ENCODE measurements at regions not wholly inside any gene's neighbourhood (a gene's known extent, or its start where the extent isn't known, plus 50 kb on each side); places are given as distances from the start of the nearest gene placed in this dataset.
"Not testable (repeated sequence)": the region's sequence is repeated elsewhere in the genome, so short reads cannot be mapped to it uniquely, and the experiment has no call there.

GRCh38 chr5:40134883-40135520 lies 544.7 kb upstream of the PTGER4 start:
- Histone ChIP-seq H3K27me3 (ENCODE audit: control insufficient read depth, insufficient read depth, low read length) (no peaks in the 10 kb centered on the region), H3K4me3 (ENCODE audit: low read depth, low read length) (no peak overlapping the region), H3K36me3 (ENCODE audit: control insufficient read depth, insufficient read depth, low read length) (no peaks in the 10 kb centered on the region)
- no peak for TF ChIP-seq CTCF (IDR thresholded peaks at IDR 0.05; ENCODE audit: insufficient read depth, low read length, poor library complexity, severe bottlenecking)
- no peak for DNase-seq (ENCODE audit: low read depth)

- no peak overlapping the region for H3K4me3 ChIP-seq (ENCODE audit: low read depth, low read length)
- no peak for DNase-seq (ENCODE audit: low read depth)
- no peak for TF ChIP-seq CTCF (IDR thresholded peaks at IDR 0.05; ENCODE audit: insufficient read depth, low read length, poor library complexity, severe bottlenecking)
- H3K27me3 ChIP-seq (ENCODE audit: control insufficient read depth, insufficient read depth, low read length): no peaks in the 10 kb centered on the region
- H3K36me3 ChIP-seq (ENCODE audit: control insufficient read depth, insufficient read depth, low read length): no peaks in the 10 kb centered on the region
Measured at GRCh38 chr5:40124367-40124766, 555.3 kb upstream of the PTGER4 start.

GRCh38 chr5:40121236-40121635 lies 558.5 kb upstream of the PTGER4 start:
- no peak overlapping the region for H3K4me3 ChIP-seq (ENCODE audit: low read depth, low read length)
- TF ChIP-seq CTCF (IDR thresholded peaks at IDR 0.05; ENCODE audit: insufficient read depth, low read length, poor library complexity, severe bottlenecking): no peak
- no peaks in the 10 kb centered on the region for H3K27me3 ChIP-seq (ENCODE audit: control insufficient read depth, insufficient read depth, low read length)
- DNase-seq (ENCODE audit: low read depth): no peak
- no peaks in the 10 kb centered on the region for H3K36me3 ChIP-seq (ENCODE audit: control insufficient read depth, insufficient read depth, low read length)

GRCh38 chr5:40112875-40113274 lies 566.8 kb upstream of the PTGER4 start:
- no peak for TF ChIP-seq CTCF (IDR thresholded peaks at IDR 0.05; ENCODE audit: insufficient read depth, low read length, poor library complexity, severe bottlenecking)
- Histone ChIP-seq H3K36me3 (ENCODE audit: control insufficient read depth, insufficient read depth, low read length) (no peaks in the 10 kb centered on the region), H3K27me3 (ENCODE audit: control insufficient read depth, insufficient read depth, low read length) (no peaks in the 10 kb centered on the region), H3K4me3 (ENCODE audit: low read depth, low read length) (no peak overlapping the region)
- no peak for DNase-seq (ENCODE audit: low read depth)

GRCh38 chr5:40111036-40111435 lies 568.7 kb upstream of the PTGER4 start:
- not testable (repeated sequence) for H3K27me3 ChIP-seq (ENCODE audit: control insufficient read depth, insufficient read depth, low read length); H3K4me3 ChIP-seq (ENCODE audit: low read depth, low read length); H3K36me3 ChIP-seq (ENCODE audit: control insufficient read depth, insufficient read depth, low read length); DNase-seq (ENCODE audit: low read depth)

GRCh38 chr5:40108764-40109390 lies 570.8 kb upstream of the PTGER4 start:
- H3K27me3 ChIP-seq (ENCODE audit: control insufficient read depth, insufficient read depth, low read length); H3K36me3 ChIP-seq (ENCODE audit: control insufficient read depth, insufficient read depth, low read length); H3K4me3 ChIP-seq (ENCODE audit: low read depth, low read length); DNase-seq (ENCODE audit: low read depth): not testable (repeated sequence)

GRCh38 chr5:40107786-40108185 lies 571.9 kb upstream of the PTGER4 start:
- not testable (repeated sequence) for H3K27me3 ChIP-seq (ENCODE audit: control insufficient read depth, insufficient read depth, low read length); H3K4me3 ChIP-seq (ENCODE audit: low read depth, low read length); H3K36me3 ChIP-seq (ENCODE audit: control insufficient read depth, insufficient read depth, low read length); DNase-seq (ENCODE audit: low read depth)

Data from kidney epithelial cell (primary cell).